Parathyroid adenoma (tissue), 2 donors: ENCODE measurements at regions not wholly inside any gene's neighbourhood (a gene's known extent, or its start where the extent isn't known, plus 50 kb on each side); places are given as distances from the start of the nearest gene placed in this dataset.

ENCODE experiments used
- H2AFZ ChIP-seq: fragments of 300-600 bp; sonication (generic); one replicate; pipeline ENCODE4 v1.7.0; 2017; ENCODE audit warnings: antibody characterized with exemption, mild to moderate bottlenecking
- H3K27ac ChIP-seq: fragments of 300-600 bp; sonication (generic); one replicate; pipeline ENCODE4 v1.7.0; 2017
- H3K27me3 ChIP-seq: fragments of 300-600 bp; sonication (generic); one replicate; pipeline ENCODE4 v1.7.0; 2017; ENCODE audit warnings: low read length; ENCODE audit not compliant: control insufficient read depth, insufficient read depth
- H3K36me3 ChIP-seq: fragments of 300-600 bp; sonication (generic); one replicate; pipeline ENCODE4 v1.7.0; 2017; ENCODE audit warnings: low read length; ENCODE audit not compliant: control insufficient read depth, insufficient read depth
- H3K4me1 ChIP-seq: fragments of 300-600 bp; sonication (generic); one replicate; pipeline ENCODE4 v1.7.0; 2017; ENCODE audit warnings: control low read depth
- H3K4me2 ChIP-seq: fragments of 300-600 bp; sonication (generic); one replicate; pipeline ENCODE4 v1.7.0; 2017; ENCODE audit warnings: low read length
- H3K4me3 ChIP-seq: fragments of 300-600 bp; sonication (generic); one replicate; pipeline ENCODE4 v1.7.0; 2017; ENCODE audit warnings: low read depth, low read length
- H3K79me2 ChIP-seq: fragments of 300-600 bp; sonication (generic); one replicate; pipeline ENCODE4 v1.7.0; 2017; ENCODE audit warnings: control low read depth
- H3K9ac ChIP-seq: fragments of 300-600 bp; sonication (generic); one replicate; pipeline ENCODE4 v1.7.0; 2017; ENCODE audit warnings: mild to moderate bottlenecking
- H3K9me3 ChIP-seq: fragments of 300-600 bp; sonication (generic); one replicate; pipeline ENCODE4 v1.7.0; 2017; ENCODE audit warnings: low read length; ENCODE audit not compliant: control insufficient read depth
- CTCF ChIP-seq: fragments of 300-600 bp; sonication (generic); IDR thresholded peaks from one replicate; pipeline ENCODE4 v1.7.0; 2017; ENCODE audit warnings: antibody characterized with exemption, mild to moderate bottlenecking
- donor health status: primary hyperparathyroidism.

DNA sequence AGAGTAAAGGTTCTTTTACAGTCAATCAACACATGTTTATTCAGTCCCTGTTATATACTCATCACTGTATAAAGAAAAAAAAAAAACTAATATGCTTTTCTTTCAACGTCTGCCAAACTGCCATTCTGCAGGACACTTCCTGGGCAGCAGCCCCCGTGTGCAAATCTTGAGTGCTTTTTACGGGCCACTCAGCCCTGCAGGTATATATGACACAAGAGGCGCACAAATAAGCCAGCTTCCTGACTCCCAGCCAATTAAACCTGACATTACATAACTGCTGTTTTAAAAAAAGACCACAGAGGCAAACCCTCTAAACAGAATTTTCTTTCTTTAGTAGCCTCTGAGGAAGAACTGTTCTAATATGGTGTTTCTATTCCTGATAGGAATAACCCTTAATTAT is 263.0 kb upstream of the NEBL start:
- H3K79me2 ChIP-seq, result peaks cover 35% of the 10 kb centered on the region

GRCh38 chr10:21159669-21160068 is 262.6 kb upstream of the NEBL start:
- no peaks in the 10 kb centered on the region for H3K9me3 ChIP-seq
- H3K4me3 ChIP-seq, result no peak overlapping the region
- peaks cover 3% of the 10 kb centered on the region for H3K4me1 ChIP-seq
- no peak for TF ChIP-seq CTCF
- H3K9ac ChIP-seq, result no peak overlapping the region
- no peaks in the 10 kb centered on the region for H3K27me3 ChIP-seq
- no peak overlapping the region for H2AFZ ChIP-seq
- H3K4me2 ChIP-seq, result no peak overlapping the region
- no peaks in the 10 kb centered on the region for H3K36me3 ChIP-seq
- peaks cover 35% of the 10 kb centered on the region for H3K79me2 ChIP-seq
- H3K27ac ChIP-seq, result no peak overlapping the region

More for the DNA sequence above, 263.0 kb upstream of the NEBL start:
- H3K36me3 ChIP-seq, result no peaks in the 10 kb centered on the region
- H3K27me3 ChIP-seq, result no peaks in the 10 kb centered on the region
- H3K4me2 ChIP-seq, result no peak overlapping the region
- H2AFZ ChIP-seq, result no peak overlapping the region
- H3K9me3 ChIP-seq, result no peaks in the 10 kb centered on the region
- no peak overlapping the region for H3K9ac ChIP-seq
- no peak overlapping the region for H3K4me3 ChIP-seq
- no peak for TF ChIP-seq CTCF
- no peak overlapping the region for H3K27ac ChIP-seq
- H3K4me1 ChIP-seq, result peaks cover 3% of the 10 kb centered on the region

GRCh38 chr10:21158301-21158700 is 261.2 kb upstream of the NEBL start:
- Histone ChIP-seq H3K36me3 (no peaks in the 10 kb centered on the region), H3K4me1 (peaks cover 3% of the 10 kb centered on the region), H3K27ac (no peak overlapping the region), H3K27me3 (no peaks in the 10 kb centered on the region), H2AFZ (no peak overlapping the region), H3K79me2 (peaks cover 41% of the 10 kb centered on the region), H3K9me3 (no peaks in the 10 kb centered on the region), H3K4me2 (no peak overlapping the region), H3K4me3 (no peak overlapping the region), H3K9ac (no peak overlapping the region)
- TF ChIP-seq CTCF, result no peak

DNA sequence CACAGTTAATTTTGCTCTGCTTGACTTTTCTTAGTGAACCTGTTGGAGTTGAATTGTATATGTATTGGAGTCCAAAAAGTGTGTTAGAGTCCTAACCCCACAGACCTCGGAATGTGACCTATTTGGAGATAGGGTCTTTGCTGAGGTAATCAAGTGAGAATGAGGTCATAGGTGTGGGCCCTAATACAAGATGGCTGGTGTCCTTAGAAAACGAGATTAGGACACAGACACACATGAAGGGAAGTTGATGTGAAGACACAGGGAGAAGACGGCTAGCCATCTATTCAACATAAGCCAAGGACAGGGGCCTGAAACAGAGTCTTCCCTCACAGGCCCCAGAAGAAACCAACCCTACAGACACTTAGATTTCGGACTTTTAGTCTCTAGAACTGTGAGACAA is 260.6 kb upstream of the NEBL start:
- H3K9ac ChIP-seq, result no peak overlapping the region
- no peak for TF ChIP-seq CTCF
- H3K79me2 ChIP-seq, result peaks cover 40% of the 10 kb centered on the region
- H3K27me3 ChIP-seq, result no peaks in the 10 kb centered on the region
- H3K9me3 ChIP-seq, result no peaks in the 10 kb centered on the region
- no peaks in the 10 kb centered on the region for H3K36me3 ChIP-seq
- no peak overlapping the region for H3K4me3 ChIP-seq
- peaks cover 3% of the 10 kb centered on the region for H3K4me1 ChIP-seq
- H3K27ac ChIP-seq, result no peak overlapping the region
- H3K4me2 ChIP-seq, result no peak overlapping the region
- no peak overlapping the region for H2AFZ ChIP-seq

DNA sequence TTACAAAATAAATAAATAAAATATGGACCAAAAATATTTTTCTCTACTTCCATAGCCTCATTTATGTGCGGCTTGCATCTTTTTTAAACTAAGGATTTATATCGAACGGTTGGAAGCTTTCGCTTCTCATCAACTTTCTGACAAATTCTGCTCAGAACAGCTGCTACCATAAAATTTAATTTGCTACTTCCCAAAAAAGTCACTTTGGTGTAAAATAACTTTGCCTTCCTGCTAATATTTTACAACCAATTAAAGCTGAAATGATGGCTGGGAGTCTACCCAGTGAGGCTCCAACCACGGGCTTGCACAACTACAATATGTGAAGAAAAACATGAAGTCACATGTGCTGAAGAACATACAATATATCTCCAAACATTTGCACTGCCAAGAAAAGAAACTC is 253.1 kb upstream of the NEBL start:
- H3K4me3 ChIP-seq, result no peak overlapping the region
- no peaks in the 10 kb centered on the region for H3K4me1 ChIP-seq
- H3K79me2 ChIP-seq, result peaks cover 32% of the 10 kb centered on the region
- no peaks in the 10 kb centered on the region for H3K9me3 ChIP-seq
- H3K27me3 ChIP-seq, result no peaks in the 10 kb centered on the region
- H3K27ac ChIP-seq, result no peak overlapping the region
- no peak overlapping the region for H3K4me2 ChIP-seq
- TF ChIP-seq CTCF, result no peak
- H3K36me3 ChIP-seq, result no peaks in the 10 kb centered on the region
- no peak overlapping the region for H2AFZ ChIP-seq
- no peak overlapping the region for H3K9ac ChIP-seq
